HCT116 (cell line): ENCODE measurements at regions not wholly inside any gene's neighbourhood (a gene's known extent, or its start where the extent isn't known, plus 50 kb on each side); places are given as distances from the start of the nearest gene placed in this dataset.

Experiments
- CEBPB ChIP-seq: IDR thresholded peaks from 2 replicates; pipeline ENCODE4 v1.6.1; 2012; ENCODE audit warnings: low read depth
- CTCF ChIP-seq, 3 experiments: fragments of 200-600 bp in 1 of 3; sonication (generic) in 1 of 3; IDR thresholded peaks in 2 of 3; conservative IDR thresholded peaks in 1 of 3; 2 replicates each; pipeline ENCODE4 v1.5.1; 2012 to 2017; ENCODE audit warnings: low read depth in 2 of 3, low read length in 2 of 3, antibody characterized with exemption in 1 of 3, borderline replicate concordance in 1 of 3, control low read depth in 1 of 3, mild to moderate bottlenecking in 1 of 3, mixed read lengths in 1 of 3, mixed run types in 1 of 3, moderate library complexity in 1 of 3; ENCODE audit not compliant: insufficient read depth in 1 of 3
- EGR1 ChIP-seq: IDR thresholded peaks from 2 replicates; pipeline ENCODE4 v1.6.1; 2012; ENCODE audit warnings: low read depth
- EZH2 ChIP-seq: fragments of 200-600 bp; sonication (generic); IDR thresholded peaks from 2 replicates; pipeline ENCODE4 v1.6.1; 2017; ENCODE audit warnings: antibody characterized with exemption, mixed run types
- JUND ChIP-seq: IDR thresholded peaks from 2 replicates; pipeline ENCODE4 v1.6.1; 2012
- MAX ChIP-seq: IDR thresholded peaks from 2 replicates; pipeline ENCODE4 v1.6.1; 2012
- POLR2A ChIP-seq: IDR thresholded peaks from 2 replicates; pipeline ENCODE4 v1.7.0; 2011; ENCODE audit warnings: borderline replicate concordance; ENCODE audit not compliant: insufficient read depth, insufficient read length; ENCODE audit errors: extremely low read depth
- POLR2AphosphoS5 ChIP-seq: IDR thresholded peaks from 2 replicates; pipeline ENCODE4 v1.6.1; 2011; ENCODE audit warnings: mild to moderate bottlenecking, low read depth, low read length, moderate library complexity
- RAD21 ChIP-seq: IDR thresholded peaks from 2 replicates; pipeline ENCODE4 v1.6.1; 2012; ENCODE audit warnings: low read depth, mild to moderate bottlenecking
- REST ChIP-seq: IDR thresholded peaks from 2 replicates; pipeline ENCODE4 v1.6.1; 2012; ENCODE audit warnings: low read depth
- ZBTB33 ChIP-seq: IDR thresholded peaks from 2 replicates; pipeline ENCODE4 v1.6.1; 2011; ENCODE audit warnings: mild to moderate bottlenecking, low read length, moderate library complexity; ENCODE audit not compliant: insufficient replicate concordance; ENCODE audit errors: extremely low read depth

- TF ChIP-seq CTCF (IDR thresholded peaks at IDR 0.05 in 2 of 3, conservative IDR thresholded peaks at IDR 0.05 in 1 of 3; ENCODE audit: borderline replicate concordance in 1 of 3, insufficient read depth in 1 of 3, low read depth in 2 of 3, low read length in 2 of 3), result no peak
- no peak for TF ChIP-seq POLR2AphosphoS5
- TF ChIP-seq POLR2A, result no peak
- TF ChIP-seq CEBPB, result no peak
- TF ChIP-seq REST, result no peak
- TF ChIP-seq EGR1, result no peak
- TF ChIP-seq EZH2, result no peak
- no peak for TF ChIP-seq MAX
- TF ChIP-seq ZBTB33, result no peak
- TF ChIP-seq RAD21, result no peak
- no peak for TF ChIP-seq JUND
Observed at GRCh38 chr15:92520914-92521623, 127.4 kb downstream of the ST8SIA2 start.
